Erythroblast (primary cell): ENCODE measurements at regions not wholly inside any gene's neighbourhood (a gene's known extent, or its start where the extent isn't known, plus 50 kb on each side); places are given as distances from the start of the nearest gene placed in this dataset.

Source experiments
- GATA1 ChIP-seq: IDR thresholded peaks from 2 replicates; pipeline ENCODE4 v1.6.1; 2011; ENCODE audit warnings: low read depth, mild to moderate bottlenecking, control low read depth, low read length, moderate library complexity
- POLR2A ChIP-seq: IDR thresholded peaks from 2 replicates; pipeline ENCODE4 v1.6.1; 2011; ENCODE audit warnings: mild to moderate bottlenecking, low read length

DNA sequence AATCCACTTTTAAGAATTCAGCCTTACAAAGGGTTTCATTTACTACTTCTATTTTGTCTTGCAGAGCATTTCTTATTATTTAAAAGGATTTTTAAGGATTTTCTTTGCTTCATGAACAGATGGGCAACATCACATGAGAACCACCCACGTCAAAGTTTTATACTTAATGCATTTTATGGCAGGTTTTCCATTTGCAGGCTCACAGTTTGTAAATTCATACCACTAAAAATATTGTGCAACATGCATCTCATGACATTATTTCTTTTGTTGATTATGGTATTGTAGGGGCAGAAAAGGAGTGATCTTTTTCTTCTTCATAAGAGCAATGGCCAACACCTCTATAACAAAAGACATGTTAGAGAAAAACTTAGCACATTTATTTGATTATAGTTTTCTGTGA, 554.0 kb upstream of the SPRY2 start:
- TF ChIP-seq POLR2A (no peak), GATA1 (no peak)
